GM23338 (cell line): ENCODE measurements at regions not wholly inside any gene's neighbourhood (a gene's known extent, or its start where the extent isn't known, plus 50 kb on each side); places are given as distances from the start of the nearest gene placed in this dataset.

Experiments
- ATAC-seq: fragments of 200-7000 bp; cut with Tn5 transposase; 3 replicates; pipeline ENCODE4 v1.9.1; 2020
- DNase-seq: peaks from one replicate; pipeline ENCODE4 v3.0.0-alpha.2; 2015; ENCODE audit warnings: low spot score
- H2AFZ ChIP-seq: fragments of 200-600 bp; sonication (generic); 2 replicates; pipeline ENCODE4 v1.8.0; 2016; ENCODE audit warnings: antibody characterized with exemption, mild to moderate bottlenecking, moderate library complexity
- H3F3A ChIP-seq: fragments of 200-600 bp; sonication (generic); replicated peaks from 2 replicates; pipeline ENCODE4 v1.8.0; 2017; ENCODE audit warnings: antibody characterized with exemption, mixed run types, low read depth
- H3K27ac ChIP-seq: fragments of 200-600 bp; sonication (generic); 2 replicates; pipeline ENCODE4 v1.6.1; 2016; ENCODE audit warnings: low read depth
- H3K27me3 ChIP-seq: fragments of 200-600 bp; sonication (generic); 2 replicates; pipeline ENCODE4 v1.8.0; 2016; ENCODE audit warnings: mild to moderate bottlenecking, mixed run types, moderate library complexity; ENCODE audit not compliant: insufficient read depth
- H3K36me3 ChIP-seq: fragments of 200-600 bp; sonication (generic); 2 replicates; pipeline ENCODE4 v1.8.0; 2016; ENCODE audit warnings: mild to moderate bottlenecking; ENCODE audit not compliant: insufficient read depth
- H3K4me1 ChIP-seq: fragments of 200-600 bp; sonication (generic); 2 replicates; pipeline ENCODE4 v1.8.0; 2016; ENCODE audit warnings: mild to moderate bottlenecking, moderate library complexity; ENCODE audit not compliant: insufficient read depth
- H3K4me2 ChIP-seq: fragments of 200-600 bp; sonication (generic); 2 replicates; pipeline ENCODE4 v1.7.1; 2017; ENCODE audit warnings: mixed run types
- H3K4me3 ChIP-seq: fragments of 200-600 bp; sonication (generic); 2 replicates; pipeline ENCODE4 v1.6.1; 2016; ENCODE audit warnings: mixed run types
- H3K79me2 ChIP-seq: fragments of 200-600 bp; sonication (generic); replicated peaks from 2 replicates; pipeline ENCODE4 v1.8.0; 2017; ENCODE audit warnings: mild to moderate bottlenecking; ENCODE audit not compliant: insufficient read depth
- H3K9me2 ChIP-seq: fragments of 200-600 bp; sonication (generic); 2 replicates; pipeline ENCODE4 v1.8.0; 2017; ENCODE audit not compliant: insufficient read depth
- H4K20me1 ChIP-seq: fragments of 200-600 bp; sonication (generic); replicated peaks from 2 replicates; pipeline ENCODE4 v1.8.0; 2017; ENCODE audit warnings: mild to moderate bottlenecking; ENCODE audit not compliant: insufficient read depth
- H3K27ac Mint-ChIP-seq: 2 replicates; pipeline ENCODE4 v1.8.0; 2020; ENCODE audit warnings: inconsistent platforms, mild to moderate bottlenecking, moderate library complexity, mixed read lengths
- H3K27me3 Mint-ChIP-seq: 3 replicates; pipeline ENCODE4 v1.8.0; 2022; ENCODE audit warnings: low read depth, mild to moderate bottlenecking, moderate library complexity, mixed read lengths, inconsistent platforms; ENCODE audit not compliant: insufficient read depth, poor library complexity
- H3K36me3 Mint-ChIP-seq: 3 replicates; pipeline ENCODE4 v1.8.0; 2021; ENCODE audit warnings: low read depth, mild to moderate bottlenecking, inconsistent platforms, moderate library complexity, mixed read lengths
- H3K4me1 Mint-ChIP-seq: 3 replicates; pipeline ENCODE4 v1.8.0; 2020; ENCODE audit warnings: mild to moderate bottlenecking, inconsistent platforms, mixed read lengths
- H3K4me3 Mint-ChIP-seq: 3 replicates; pipeline ENCODE4 v1.8.0; 2021; ENCODE audit warnings: moderate library complexity, mild to moderate bottlenecking, inconsistent platforms, mixed read lengths
- H3K9me3 Mint-ChIP-seq: 3 replicates; pipeline ENCODE4 v1.8.0; 2020; ENCODE audit warnings: moderate library complexity, mild to moderate bottlenecking, inconsistent platforms, mixed read lengths
- CREB1 ChIP-seq: fragments of 250-450 bp; sonication (Bioruptor Pico); IDR thresholded peaks from 2 replicates; pipeline ENCODE4 v1.5.0; 2020; ENCODE audit warnings: low read depth, mild to moderate bottlenecking, moderate library complexity
- EZH2 ChIP-seq: fragments of 200-600 bp; sonication (generic); IDR thresholded peaks from one replicate; pipeline ENCODE4 v1.8.0; 2017; ENCODE audit warnings: antibody characterized with exemption, mild to moderate bottlenecking, low read depth; ENCODE audit not compliant: unreplicated experiment
- EZH2phosphoT487 ChIP-seq: fragments of 200-600 bp; sonication (generic); IDR thresholded peaks from one replicate; pipeline ENCODE4 v1.8.1; 2018; ENCODE audit warnings: antibody characterized with exemption; ENCODE audit not compliant: unreplicated experiment
- JUNB ChIP-seq: IDR thresholded peaks from one replicate; pipeline ENCODE4 v1.6.1; 2016; ENCODE audit warnings: antibody characterized with exemption; ENCODE audit not compliant: unreplicated experiment
- NANOG ChIP-seq: IDR thresholded peaks from 2 replicates; pipeline ENCODE4 v1.6.1; 2016; ENCODE audit warnings: antibody characterized with exemption, borderline replicate concordance
- POLR2AphosphoS5 ChIP-seq: IDR thresholded peaks from 2 replicates; pipeline ENCODE4 v1.6.1; 2016; ENCODE audit warnings: antibody characterized with exemption, low read depth
- STAT1 ChIP-seq: IDR thresholded peaks from one replicate; pipeline ENCODE4 v1.6.1; 2016; ENCODE audit warnings: antibody characterized with exemption; ENCODE audit not compliant: unreplicated experiment
- ZNF114 ChIP-seq: fragments of 250-450 bp; sonication (Bioruptor Pico); IDR thresholded peaks from 2 replicates; pipeline ENCODE4 v1.5.0; 2020; ENCODE audit warnings: mild to moderate bottlenecking, moderate library complexity
- ZNF331 ChIP-seq: fragments of 250-450 bp; sonication (Bioruptor Pico); IDR thresholded peaks from 2 replicates; pipeline ENCODE4 v1.5.0; 2020; ENCODE audit warnings: low read depth, mild to moderate bottlenecking, moderate library complexity
- TF ChIP-seq, protein P1 (sequence below): fragments of 250-450 bp; sonication (Bioruptor Pico); IDR thresholded peaks from 2 replicates; pipeline ENCODE4 v1.5.0; 2020; ENCODE audit warnings: mild to moderate bottlenecking, moderate library complexity
- TF ChIP-seq, protein P2 (sequence below): IDR thresholded peaks from one replicate; pipeline ENCODE4 v1.6.1; 2018; ENCODE audit warnings: antibody characterized with exemption; ENCODE audit not compliant: unreplicated experiment
- TF ChIP-seq, protein P3 (sequence below), 2 experiments: fragments of 200-600 bp in 1 of 2; sonication (generic) in 1 of 2; conservative IDR thresholded peaks; 2 replicates each; pipeline versions ENCODE4 v1.5.1 to v1.6.1; 2016 to 2017; ENCODE audit warnings: antibody characterized with exemption in 2 of 2, low read depth in 2 of 2, mild to moderate bottlenecking in 2 of 2, moderate library complexity in 1 of 2
- TF ChIP-seq, protein P4 (sequence below): IDR thresholded peaks from 2 replicates; pipeline ENCODE4 v1.6.1; 2016; ENCODE audit warnings: antibody characterized with exemption

DNA sequence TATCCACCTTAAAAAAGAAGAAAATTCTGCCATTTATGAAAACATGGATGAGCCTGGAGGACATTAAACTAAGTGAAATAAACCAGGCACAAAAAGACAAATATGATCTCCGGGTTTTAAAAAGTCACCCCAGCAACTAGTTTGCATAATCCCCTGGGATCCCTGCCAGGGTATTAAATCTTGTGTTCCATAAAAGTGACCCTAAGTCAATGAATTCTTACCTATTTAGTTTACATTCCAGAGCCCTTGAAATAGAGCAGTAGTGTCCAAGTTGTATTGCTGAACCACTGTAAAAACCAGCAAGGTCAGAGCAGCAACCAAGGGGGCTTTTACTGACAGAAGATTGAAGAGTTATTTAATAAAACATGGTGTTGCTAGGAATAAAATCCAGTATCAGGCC, 716.8 kb upstream of the BCHE start:
- no peak overlapping the region for H3K4me2 ChIP-seq
- Mint-ChIP-seq H3K9me3 (no peaks in the 10 kb centered on the region), H3K27me3 (no peaks in the 10 kb centered on the region), H3K27ac (no peak overlapping the region), H3K36me3 (no peaks in the 10 kb centered on the region), H3K4me3 (no peak overlapping the region), H3K4me1 (peaks cover 2% of the 10 kb centered on the region; the same call in 1 of the 3 replicates)
- H3K27ac ChIP-seq: no peak overlapping the region
- no peaks in the 10 kb centered on the region for H3K36me3 ChIP-seq
- peak overlapping the region; percentile 18; the same call in 1 of the 2 replicates for H2AFZ ChIP-seq
- DNase-seq (no peak), ATAC-seq (no peak)
- H3F3A ChIP-seq: no peaks in the 10 kb centered on the region
- no peaks in the 10 kb centered on the region for H3K4me1 ChIP-seq
- no peak overlapping the region for H3K4me3 ChIP-seq
- peaks cover 6% of the 10 kb centered on the region; the same call in 1 of the 2 replicates for H3K9me2 ChIP-seq
- no peak for TF ChIP-seq NANOG
- TF ChIP-seq, protein P1, sequence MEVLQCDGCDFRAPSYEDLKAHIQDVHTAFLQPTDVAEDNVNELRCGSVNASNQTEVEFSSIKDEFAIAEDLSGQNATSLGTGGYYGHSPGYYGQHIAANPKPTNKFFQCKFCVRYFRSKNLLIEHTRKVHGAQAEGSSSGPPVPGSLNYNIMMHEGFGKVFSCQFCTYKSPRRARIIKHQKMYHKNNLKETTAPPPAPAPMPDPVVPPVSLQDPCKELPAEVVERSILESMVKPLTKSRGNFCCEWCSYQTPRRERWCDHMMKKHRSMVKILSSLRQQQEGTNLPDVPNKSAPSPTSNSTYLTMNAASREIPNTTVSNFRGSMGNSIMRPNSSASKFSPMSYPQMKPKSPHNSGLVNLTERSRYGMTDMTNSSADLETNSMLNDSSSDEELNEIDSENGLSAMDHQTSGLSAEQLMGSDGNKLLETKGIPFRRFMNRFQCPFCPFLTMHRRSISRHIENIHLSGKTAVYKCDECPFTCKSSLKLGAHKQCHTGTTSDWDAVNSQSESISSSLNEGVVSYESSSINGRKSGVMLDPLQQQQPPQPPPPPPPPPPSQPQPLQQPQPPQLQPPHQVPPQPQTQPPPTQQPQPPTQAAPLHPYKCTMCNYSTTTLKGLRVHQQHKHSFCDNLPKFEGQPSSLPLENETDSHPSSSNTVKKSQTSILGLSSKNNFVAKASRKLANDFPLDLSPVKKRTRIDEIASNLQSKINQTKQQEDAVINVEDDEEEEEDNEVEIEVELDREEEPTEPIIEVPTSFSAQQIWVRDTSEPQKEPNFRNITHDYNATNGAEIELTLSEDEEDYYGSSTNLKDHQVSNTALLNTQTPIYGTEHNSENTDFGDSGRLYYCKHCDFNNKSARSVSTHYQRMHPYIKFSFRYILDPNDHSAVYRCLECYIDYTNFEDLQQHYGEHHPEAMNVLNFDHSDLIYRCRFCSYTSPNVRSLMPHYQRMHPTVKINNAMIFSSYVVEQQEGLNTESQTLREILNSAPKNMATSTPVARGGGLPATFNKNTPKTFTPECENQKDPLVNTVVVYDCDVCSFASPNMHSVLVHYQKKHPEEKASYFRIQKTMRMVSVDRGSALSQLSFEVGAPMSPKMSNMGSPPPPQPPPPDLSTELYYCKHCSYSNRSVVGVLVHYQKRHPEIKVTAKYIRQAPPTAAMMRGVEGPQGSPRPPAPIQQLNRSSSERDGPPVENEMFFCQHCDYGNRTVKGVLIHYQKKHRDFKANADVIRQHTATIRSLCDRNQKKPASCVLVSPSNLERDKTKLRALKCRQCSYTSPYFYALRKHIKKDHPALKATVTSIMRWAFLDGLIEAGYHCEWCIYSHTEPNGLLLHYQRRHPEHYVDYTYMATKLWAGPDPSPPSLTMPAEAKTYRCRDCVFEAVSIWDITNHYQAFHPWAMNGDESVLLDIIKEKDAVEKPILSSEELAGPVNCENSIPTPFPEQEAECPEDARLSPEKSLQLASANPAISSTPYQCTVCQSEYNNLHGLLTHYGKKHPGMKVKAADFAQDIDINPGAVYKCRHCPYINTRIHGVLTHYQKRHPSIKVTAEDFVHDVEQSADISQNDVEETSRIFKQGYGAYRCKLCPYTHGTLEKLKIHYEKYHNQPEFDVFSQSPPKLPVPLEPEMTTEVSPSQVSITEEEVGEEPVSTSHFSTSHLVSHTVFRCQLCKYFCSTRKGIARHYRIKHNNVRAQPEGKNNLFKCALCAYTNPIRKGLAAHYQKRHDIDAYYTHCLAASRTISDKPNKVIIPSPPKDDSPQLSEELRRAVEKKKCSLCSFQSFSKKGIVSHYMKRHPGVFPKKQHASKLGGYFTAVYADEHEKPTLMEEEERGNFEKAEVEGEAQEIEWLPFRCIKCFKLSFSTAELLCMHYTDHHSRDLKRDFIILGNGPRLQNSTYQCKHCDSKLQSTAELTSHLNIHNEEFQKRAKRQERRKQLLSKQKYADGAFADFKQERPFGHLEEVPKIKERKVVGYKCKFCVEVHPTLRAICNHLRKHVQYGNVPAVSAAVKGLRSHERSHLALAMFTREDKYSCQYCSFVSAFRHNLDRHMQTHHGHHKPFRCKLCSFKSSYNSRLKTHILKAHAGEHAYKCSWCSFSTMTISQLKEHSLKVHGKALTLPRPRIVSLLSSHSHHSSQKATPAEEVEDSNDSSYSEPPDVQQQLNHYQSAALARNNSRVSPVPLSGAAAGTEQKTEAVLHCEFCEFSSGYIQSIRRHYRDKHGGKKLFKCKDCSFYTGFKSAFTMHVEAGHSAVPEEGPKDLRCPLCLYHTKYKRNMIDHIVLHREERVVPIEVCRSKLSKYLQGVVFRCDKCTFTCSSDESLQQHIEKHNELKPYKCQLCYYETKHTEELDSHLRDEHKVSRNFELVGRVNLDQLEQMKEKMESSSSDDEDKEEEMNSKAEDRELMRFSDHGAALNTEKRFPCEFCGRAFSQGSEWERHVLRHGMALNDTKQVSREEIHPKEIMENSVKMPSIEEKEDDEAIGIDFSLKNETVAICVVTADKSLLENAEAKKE (CRISPR knock-in tag): no peak
- no peak for TF ChIP-seq ZNF331 (CRISPR knock-in tag)
- no peak for TF ChIP-seq POLR2AphosphoS5
- no peak for TF ChIP-seq JUNB
- TF ChIP-seq EZH2: no peak
- TF ChIP-seq ZNF114: no peak
- TF ChIP-seq CREB1 (CRISPR knock-in tag): no peak
- TF ChIP-seq EZH2phosphoT487: no peak
- TF ChIP-seq, protein P2, sequence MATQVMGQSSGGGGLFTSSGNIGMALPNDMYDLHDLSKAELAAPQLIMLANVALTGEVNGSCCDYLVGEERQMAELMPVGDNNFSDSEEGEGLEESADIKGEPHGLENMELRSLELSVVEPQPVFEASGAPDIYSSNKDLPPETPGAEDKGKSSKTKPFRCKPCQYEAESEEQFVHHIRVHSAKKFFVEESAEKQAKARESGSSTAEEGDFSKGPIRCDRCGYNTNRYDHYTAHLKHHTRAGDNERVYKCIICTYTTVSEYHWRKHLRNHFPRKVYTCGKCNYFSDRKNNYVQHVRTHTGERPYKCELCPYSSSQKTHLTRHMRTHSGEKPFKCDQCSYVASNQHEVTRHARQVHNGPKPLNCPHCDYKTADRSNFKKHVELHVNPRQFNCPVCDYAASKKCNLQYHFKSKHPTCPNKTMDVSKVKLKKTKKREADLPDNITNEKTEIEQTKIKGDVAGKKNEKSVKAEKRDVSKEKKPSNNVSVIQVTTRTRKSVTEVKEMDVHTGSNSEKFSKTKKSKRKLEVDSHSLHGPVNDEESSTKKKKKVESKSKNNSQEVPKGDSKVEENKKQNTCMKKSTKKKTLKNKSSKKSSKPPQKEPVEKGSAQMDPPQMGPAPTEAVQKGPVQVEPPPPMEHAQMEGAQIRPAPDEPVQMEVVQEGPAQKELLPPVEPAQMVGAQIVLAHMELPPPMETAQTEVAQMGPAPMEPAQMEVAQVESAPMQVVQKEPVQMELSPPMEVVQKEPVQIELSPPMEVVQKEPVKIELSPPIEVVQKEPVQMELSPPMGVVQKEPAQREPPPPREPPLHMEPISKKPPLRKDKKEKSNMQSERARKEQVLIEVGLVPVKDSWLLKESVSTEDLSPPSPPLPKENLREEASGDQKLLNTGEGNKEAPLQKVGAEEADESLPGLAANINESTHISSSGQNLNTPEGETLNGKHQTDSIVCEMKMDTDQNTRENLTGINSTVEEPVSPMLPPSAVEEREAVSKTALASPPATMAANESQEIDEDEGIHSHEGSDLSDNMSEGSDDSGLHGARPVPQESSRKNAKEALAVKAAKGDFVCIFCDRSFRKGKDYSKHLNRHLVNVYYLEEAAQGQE: no peak
- no peak for TF ChIP-seq STAT1
- TF ChIP-seq, protein P3, sequence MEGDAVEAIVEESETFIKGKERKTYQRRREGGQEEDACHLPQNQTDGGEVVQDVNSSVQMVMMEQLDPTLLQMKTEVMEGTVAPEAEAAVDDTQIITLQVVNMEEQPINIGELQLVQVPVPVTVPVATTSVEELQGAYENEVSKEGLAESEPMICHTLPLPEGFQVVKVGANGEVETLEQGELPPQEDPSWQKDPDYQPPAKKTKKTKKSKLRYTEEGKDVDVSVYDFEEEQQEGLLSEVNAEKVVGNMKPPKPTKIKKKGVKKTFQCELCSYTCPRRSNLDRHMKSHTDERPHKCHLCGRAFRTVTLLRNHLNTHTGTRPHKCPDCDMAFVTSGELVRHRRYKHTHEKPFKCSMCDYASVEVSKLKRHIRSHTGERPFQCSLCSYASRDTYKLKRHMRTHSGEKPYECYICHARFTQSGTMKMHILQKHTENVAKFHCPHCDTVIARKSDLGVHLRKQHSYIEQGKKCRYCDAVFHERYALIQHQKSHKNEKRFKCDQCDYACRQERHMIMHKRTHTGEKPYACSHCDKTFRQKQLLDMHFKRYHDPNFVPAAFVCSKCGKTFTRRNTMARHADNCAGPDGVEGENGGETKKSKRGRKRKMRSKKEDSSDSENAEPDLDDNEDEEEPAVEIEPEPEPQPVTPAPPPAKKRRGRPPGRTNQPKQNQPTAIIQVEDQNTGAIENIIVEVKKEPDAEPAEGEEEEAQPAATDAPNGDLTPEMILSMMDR (conservative IDR thresholded peaks at IDR 0.05; ENCODE audit: low read depth in 2 of 2): no peak
- TF ChIP-seq, protein P4, sequence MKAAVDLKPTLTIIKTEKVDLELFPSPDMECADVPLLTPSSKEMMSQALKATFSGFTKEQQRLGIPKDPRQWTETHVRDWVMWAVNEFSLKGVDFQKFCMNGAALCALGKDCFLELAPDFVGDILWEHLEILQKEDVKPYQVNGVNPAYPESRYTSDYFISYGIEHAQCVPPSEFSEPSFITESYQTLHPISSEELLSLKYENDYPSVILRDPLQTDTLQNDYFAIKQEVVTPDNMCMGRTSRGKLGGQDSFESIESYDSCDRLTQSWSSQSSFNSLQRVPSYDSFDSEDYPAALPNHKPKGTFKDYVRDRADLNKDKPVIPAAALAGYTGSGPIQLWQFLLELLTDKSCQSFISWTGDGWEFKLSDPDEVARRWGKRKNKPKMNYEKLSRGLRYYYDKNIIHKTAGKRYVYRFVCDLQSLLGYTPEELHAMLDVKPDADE: no peak
- H3K27me3 ChIP-seq: no peaks in the 10 kb centered on the region
- no peaks in the 10 kb centered on the region for H3K79me2 ChIP-seq
- no peaks in the 10 kb centered on the region for H4K20me1 ChIP-seq
